Stomach smooth muscle (tissue), 2 donors: ENCODE measurements at regions not wholly inside any gene's neighbourhood (a gene's known extent, or its start where the extent isn't known, plus 50 kb on each side); places are given as distances from the start of the nearest gene placed in this dataset.
"Not testable (repeated sequence)": the region's sequence is repeated elsewhere in the genome, so short reads cannot be mapped to it uniquely, and the experiment has no call there.

Source experiments
- H3K27ac ChIP-seq: one replicate; pipeline ENCODE4 v1.7.0; 2013; ENCODE audit warnings: mild to moderate bottlenecking, low read length, inconsistent platforms
- H3K27me3 ChIP-seq, 2 donors: one replicate each; pipeline ENCODE4 v1.7.0; 2013; ENCODE audit warnings: low read length in 2 of 2; ENCODE audit not compliant: insufficient read depth in 2 of 2, control insufficient read depth in 1 of 2
- H3K36me3 ChIP-seq, 2 donors: one replicate each; pipeline ENCODE4 v1.7.0; 2013; ENCODE audit warnings: low read length in 2 of 2; ENCODE audit not compliant: control insufficient read depth in 2 of 2, insufficient read depth in 2 of 2
- H3K4me1 ChIP-seq: one replicate; pipeline ENCODE4 v1.7.0; 2013; ENCODE audit warnings: low read length; ENCODE audit not compliant: control insufficient read depth, insufficient read depth
- H3K4me3 ChIP-seq, 2 donors: one replicate each; pipeline ENCODE4 v1.7.0; 2013; ENCODE audit warnings: low read length in 2 of 2
- H3K9ac ChIP-seq, 2 donors: one replicate each; pipeline ENCODE4 v1.7.0; 2013; ENCODE audit warnings: low read length in 2 of 2, mild to moderate bottlenecking in 1 of 2
- H3K9me3 ChIP-seq, 2 donors: one replicate each; pipeline ENCODE4 v1.7.0; 2013; ENCODE audit warnings: low read length in 2 of 2; ENCODE audit not compliant: control insufficient read depth in 2 of 2
- donor health status: healthy.
- donor health status: Pancreatic carcinoma.

GRCh38 chr6:140203661-140204147, 829.3 kb upstream of the CITED2 start:
- Histone ChIP-seq H3K9me3 (peaks cover 0 to 3% of the 10 kb centered on the region in 2 donors), H3K27ac (no peak overlapping the region), H3K36me3 (no peaks in the 10 kb centered on the region), H3K4me1 (peaks cover 3% of the 10 kb centered on the region), H3K9ac (no peak overlapping the region), H3K27me3 (no peaks in the 10 kb centered on the region), H3K4me3 (no peak overlapping the region)

GRCh38 chr6:140202964-140203515, 828.6 kb upstream of the CITED2 start:
- Histone ChIP-seq H3K27me3 (no peaks in the 10 kb centered on the region), H3K9ac (no peak overlapping the region), H3K27ac (no peak overlapping the region), H3K36me3 (no peaks in the 10 kb centered on the region), H3K4me1 (peaks cover 3% of the 10 kb centered on the region), H3K4me3 (no peak overlapping the region), H3K9me3 (peaks cover 0 to 3% of the 10 kb centered on the region in 2 donors)

GRCh38 chr6:140201787-140202458, 827.5 kb upstream of the CITED2 start:
- no peak overlapping the region for H3K9ac ChIP-seq
- no peaks in the 10 kb centered on the region for H3K36me3 ChIP-seq
- peaks cover 0 to 3% of the 10 kb centered on the region in 2 donors for H3K9me3 ChIP-seq
- no peak overlapping the region for H3K4me3 ChIP-seq
- no peak overlapping the region for H3K27ac ChIP-seq
- no peaks in the 10 kb centered on the region for H3K27me3 ChIP-seq
- peaks cover 3% of the 10 kb centered on the region for H3K4me1 ChIP-seq

- Histone ChIP-seq H3K36me3 (no peaks in the 10 kb centered on the region), H3K27ac (no peak overlapping the region), H3K9me3 (peaks cover 0 to 2% of the 10 kb centered on the region in 2 donors), H3K4me1 (no peaks in the 10 kb centered on the region), H3K27me3 (no peaks in the 10 kb centered on the region), H3K4me3 (no peak overlapping the region), H3K9ac (no peak overlapping the region)
Measured at GRCh38 chr6:140193269-140193668, 818.8 kb upstream of the CITED2 start.

- H3K27ac ChIP-seq = no peak overlapping the region
- H3K9ac ChIP-seq = no peak overlapping the region
- no peak overlapping the region for H3K4me3 ChIP-seq
- H3K36me3 ChIP-seq = no peaks in the 10 kb centered on the region
- H3K4me1 ChIP-seq = no peaks in the 10 kb centered on the region
- no peaks in the 10 kb centered on the region for H3K27me3 ChIP-seq
- peaks cover 0 to 2% of the 10 kb centered on the region in 2 donors for H3K9me3 ChIP-seq
Measured at GRCh38 chr6:140192018-140192417, 817.6 kb upstream of the CITED2 start.

GRCh38 chr6:140189263-140189662, 814.8 kb upstream of the CITED2 start:
- not testable (repeated sequence) for H3K9me3 ChIP-seq, H3K27me3 ChIP-seq, H3K27ac ChIP-seq, H3K4me3 ChIP-seq, H3K4me1 ChIP-seq, H3K9ac ChIP-seq, H3K36me3 ChIP-seq

GRCh38 chr6:140185991-140186390, 811.5 kb upstream of the CITED2 start:
- H3K9me3 ChIP-seq = no peaks in the 10 kb centered on the region
- H3K9ac ChIP-seq = no peak overlapping the region
- H3K36me3 ChIP-seq = no peaks in the 10 kb centered on the region
- no peaks in the 10 kb centered on the region for H3K4me1 ChIP-seq
- H3K4me3 ChIP-seq = no peak overlapping the region
- H3K27ac ChIP-seq = no peak overlapping the region
- H3K27me3 ChIP-seq = no peaks in the 10 kb centered on the region

GRCh38 chr6:140183881-140184280, 809.4 kb upstream of the CITED2 start:
- no peaks in the 10 kb centered on the region for H3K4me1 ChIP-seq
- no peaks in the 10 kb centered on the region for H3K9me3 ChIP-seq
- H3K4me3 ChIP-seq = no peak overlapping the region
- no peak overlapping the region for H3K27ac ChIP-seq
- no peak overlapping the region for H3K9ac ChIP-seq
- H3K27me3 ChIP-seq = no peaks in the 10 kb centered on the region
- H3K36me3 ChIP-seq = no peaks in the 10 kb centered on the region

- no peak overlapping the region for H3K9ac ChIP-seq
- no peaks in the 10 kb centered on the region for H3K4me1 ChIP-seq
- no peaks in the 10 kb centered on the region for H3K27me3 ChIP-seq
- H3K4me3 ChIP-seq = no peak overlapping the region
- H3K27ac ChIP-seq = no peak overlapping the region
- H3K36me3 ChIP-seq = no peaks in the 10 kb centered on the region
- H3K9me3 ChIP-seq = no peaks in the 10 kb centered on the region
Measured at GRCh38 chr6:140182821-140183220, 808.4 kb upstream of the CITED2 start.

- H3K4me1 ChIP-seq = no peaks in the 10 kb centered on the region
- H3K9me3 ChIP-seq = no peaks in the 10 kb centered on the region
- no peak overlapping the region for H3K27ac ChIP-seq
Measured at GRCh38 chr6:140181876-140182275, 807.4 kb upstream of the CITED2 start.

GRCh38 chr6:140180306-140180705, 805.9 kb upstream of the CITED2 start:
- H3K9me3 ChIP-seq = no peaks in the 10 kb centered on the region

More at GRCh38 chr6:140181876-140182275, 807.4 kb upstream of the CITED2 start:
- Histone ChIP-seq H3K4me3 (no peak overlapping the region), H3K36me3 (no peaks in the 10 kb centered on the region), H3K9ac (no peak overlapping the region), H3K27me3 (no peaks in the 10 kb centered on the region)

More at GRCh38 chr6:140180306-140180705, 805.9 kb upstream of the CITED2 start:
- Histone ChIP-seq H3K27ac (no peak overlapping the region), H3K27me3 (no peaks in the 10 kb centered on the region), H3K4me3 (no peak overlapping the region), H3K36me3 (no peaks in the 10 kb centered on the region), H3K4me1 (no peaks in the 10 kb centered on the region), H3K9ac (no peak overlapping the region)
